KOPT-K1 (cell line): ENCODE measurements at regions not wholly inside any gene's neighbourhood (a gene's known extent, or its start where the extent isn't known, plus 50 kb on each side); places are given as distances from the start of the nearest gene placed in this dataset.
"Not testable (repeated sequence)": the region's sequence is repeated elsewhere in the genome, so short reads cannot be mapped to it uniquely, and the experiment has no call there.

ENCODE experiments used
- H3K27ac ChIP-seq: fragments of 200-600 bp; sonication (generic); 2 replicates; pipeline ENCODE4 v1.5.1; 2016; ENCODE audit warnings: antibody characterized with exemption, mild to moderate bottlenecking, low read depth, low read length; ENCODE audit not compliant: poor library complexity, severe bottlenecking
- H3K36me3 ChIP-seq: fragments of 200-600 bp; sonication (generic); 2 replicates; pipeline ENCODE4 v1.5.1; 2017; ENCODE audit warnings: antibody characterized with exemption, mild to moderate bottlenecking, low read length, moderate library complexity; ENCODE audit not compliant: insufficient read depth
- H3K9me3 ChIP-seq: fragments of 200-600 bp; sonication (generic); 2 replicates; pipeline ENCODE4 v1.5.1; 2017; ENCODE audit warnings: antibody characterized with exemption, low read length, mild to moderate bottlenecking; ENCODE audit not compliant: insufficient read depth, poor library complexity, severe bottlenecking

- no peaks in the 10 kb centered on the region for H3K9me3 ChIP-seq
- no peak overlapping the region for H3K27ac ChIP-seq
- H3K36me3 ChIP-seq = no peaks in the 10 kb centered on the region
Observed at GRCh38 chr3:8438507-8439079, 63.0 kb upstream of the LMCD1 start.

GRCh38 chr3:8440142-8440541 lies 61.5 kb upstream of the LMCD1 start:
- H3K27ac ChIP-seq, H3K9me3 ChIP-seq, H3K36me3 ChIP-seq: not testable (repeated sequence)

- Histone ChIP-seq H3K36me3 (no peaks in the 10 kb centered on the region), H3K27ac (no peak overlapping the region), H3K9me3 (no peaks in the 10 kb centered on the region)
Observed at GRCh38 chr3:8441969-8442559, 59.6 kb upstream of the LMCD1 start.

GRCh38 chr3:8442993-8443650 lies 58.5 kb upstream of the LMCD1 start:
- H3K36me3 ChIP-seq = no peaks in the 10 kb centered on the region
- no peak overlapping the region for H3K27ac ChIP-seq
- H3K9me3 ChIP-seq = no peaks in the 10 kb centered on the region

- H3K9me3 ChIP-seq = no peaks in the 10 kb centered on the region
- no peaks in the 10 kb centered on the region for H3K36me3 ChIP-seq
- no peak overlapping the region for H3K27ac ChIP-seq
Observed at GRCh38 chr3:8443829-8444791, 57.5 kb upstream of the LMCD1 start.

- Histone ChIP-seq H3K36me3 (no peaks in the 10 kb centered on the region), H3K27ac (no peak overlapping the region), H3K9me3 (no peaks in the 10 kb centered on the region)
Observed at GRCh38 chr3:8444883-8445282, 56.7 kb upstream of the LMCD1 start.

- Histone ChIP-seq H3K27ac (no peak overlapping the region), H3K36me3 (no peaks in the 10 kb centered on the region), H3K9me3 (no peaks in the 10 kb centered on the region)
Observed at GRCh38 chr3:8445861-8446260, 55.8 kb upstream of the LMCD1 start.

GRCh38 chr3:8446845-8447244 lies 54.8 kb upstream of the LMCD1 start:
- Histone ChIP-seq H3K27ac (no peak overlapping the region), H3K36me3 (no peaks in the 10 kb centered on the region), H3K9me3 (no peaks in the 10 kb centered on the region)

- no peaks in the 10 kb centered on the region for H3K36me3 ChIP-seq
- H3K9me3 ChIP-seq = no peaks in the 10 kb centered on the region
- H3K27ac ChIP-seq = no peak overlapping the region
Observed at GRCh38 chr3:8450618-8451017, 51.0 kb upstream of the LMCD1 start.

- H3K27ac ChIP-seq = no peak overlapping the region
- H3K9me3 ChIP-seq = no peaks in the 10 kb centered on the region
Observed at GRCh38 chr3:8451696-8452095, 49.9 kb upstream of the LMCD1 start.

More at GRCh38 chr3:8451696-8452095, 49.9 kb upstream of the LMCD1 start:
- H3K36me3 ChIP-seq = no peaks in the 10 kb centered on the region
